MM.1S (cell line): ENCODE measurements at regions not wholly inside any gene's neighbourhood (a gene's known extent, or its start where the extent isn't known, plus 50 kb on each side); places are given as distances from the start of the nearest gene placed in this dataset.

Experiments
- EZH2 ChIP-seq: fragments of 300-600 bp; sonication (generic); optimal IDR thresholded peaks from 2 replicates; pipeline ENCODE3; 2017; ENCODE audit warnings: low read depth, mild to moderate bottlenecking, antibody characterized with exemption, low read length, mixed read lengths
- TF ChIP-seq, protein P1 (sequence below): fragments of 300-600 bp; sonication (generic); IDR thresholded peaks from 2 replicates; pipeline ENCODE4 v1.5.1; 2016; ENCODE audit warnings: antibody characterized with exemption, low read length, mixed read lengths

DNA sequence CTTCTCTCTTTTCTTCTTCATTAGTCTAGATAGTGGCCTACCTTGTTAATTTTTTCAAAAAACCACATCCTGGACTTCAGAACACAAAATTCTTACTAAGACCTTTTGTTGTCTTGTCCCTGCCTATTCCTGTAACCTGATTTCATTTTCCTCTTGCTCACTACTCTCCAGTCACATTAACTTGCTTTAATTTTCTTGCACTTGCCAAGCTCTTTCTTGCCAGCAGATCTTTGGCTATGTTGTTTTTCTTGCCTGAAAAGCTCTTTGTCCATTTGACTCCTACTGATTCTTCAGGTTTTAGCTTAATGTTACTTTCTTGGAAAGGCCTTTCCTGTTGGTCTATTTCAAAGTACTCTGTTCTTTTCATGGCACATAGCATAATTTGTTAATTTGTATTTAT, 356.8 kb downstream of the OSTF1 start:
- TF ChIP-seq, protein P1, sequence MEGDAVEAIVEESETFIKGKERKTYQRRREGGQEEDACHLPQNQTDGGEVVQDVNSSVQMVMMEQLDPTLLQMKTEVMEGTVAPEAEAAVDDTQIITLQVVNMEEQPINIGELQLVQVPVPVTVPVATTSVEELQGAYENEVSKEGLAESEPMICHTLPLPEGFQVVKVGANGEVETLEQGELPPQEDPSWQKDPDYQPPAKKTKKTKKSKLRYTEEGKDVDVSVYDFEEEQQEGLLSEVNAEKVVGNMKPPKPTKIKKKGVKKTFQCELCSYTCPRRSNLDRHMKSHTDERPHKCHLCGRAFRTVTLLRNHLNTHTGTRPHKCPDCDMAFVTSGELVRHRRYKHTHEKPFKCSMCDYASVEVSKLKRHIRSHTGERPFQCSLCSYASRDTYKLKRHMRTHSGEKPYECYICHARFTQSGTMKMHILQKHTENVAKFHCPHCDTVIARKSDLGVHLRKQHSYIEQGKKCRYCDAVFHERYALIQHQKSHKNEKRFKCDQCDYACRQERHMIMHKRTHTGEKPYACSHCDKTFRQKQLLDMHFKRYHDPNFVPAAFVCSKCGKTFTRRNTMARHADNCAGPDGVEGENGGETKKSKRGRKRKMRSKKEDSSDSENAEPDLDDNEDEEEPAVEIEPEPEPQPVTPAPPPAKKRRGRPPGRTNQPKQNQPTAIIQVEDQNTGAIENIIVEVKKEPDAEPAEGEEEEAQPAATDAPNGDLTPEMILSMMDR = no peak
- TF ChIP-seq EZH2 = no peak
